ENCODE measurements at regions not wholly inside any gene's neighbourhood (a gene's known extent, or its start where the extent isn't known, plus 50 kb on each side); places are given as distances from the start of the nearest gene placed in this dataset.

DNA sequence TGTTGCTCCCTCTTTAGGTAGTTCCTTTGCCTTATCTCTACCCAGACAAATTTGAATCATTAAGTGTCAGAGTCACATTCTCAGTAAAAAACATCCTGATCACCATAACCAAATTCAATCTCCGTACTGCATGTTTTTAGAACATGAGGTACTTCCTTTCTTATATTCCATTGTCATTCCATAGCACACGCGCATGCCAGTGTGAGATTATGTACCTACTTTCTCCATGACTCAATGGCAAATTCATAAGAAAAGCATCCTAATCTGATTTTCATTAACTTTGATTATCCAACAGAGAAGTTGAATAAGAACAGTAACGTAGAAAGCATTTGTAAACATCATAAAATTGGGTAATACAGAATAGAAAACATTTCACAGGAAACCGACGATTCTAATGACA lies 1118.6 kb upstream of the CDH9 start:
- H3K4me3 Mint-ChIP-seq = no peak overlapping the region
- intact Hi-C loops (cut with micrococcal nuclease) = no loop called here
- H3K27me3 Mint-ChIP-seq = no peaks in the 10 kb centered on the region
- H3K27ac ChIP-seq (ENCODE audit: low read depth, low read length) = no peak overlapping the region
- CTCF ChIA-PET (ENCODE audit: partially characterized antibody) = no interaction called here
- H3K36me3 ChIP-seq (ENCODE audit: insufficient read depth, low read length) = no peaks in the 10 kb centered on the region
- H3K27ac Mint-ChIP-seq = no peak overlapping the region
- POLR2A ChIA-PET (ENCODE audit: partially characterized antibody) = no interaction called here
- H3K4me1 ChIP-seq (ENCODE audit: insufficient read depth, low read length) = no peaks in the 10 kb centered on the region
- no peaks in the 10 kb centered on the region for H3K27me3 ChIP-seq (ENCODE audit: insufficient read depth, low read length)
- no peak overlapping the region for H3K4me3 ChIP-seq (ENCODE audit: low read length in 2 of 2)
- H3K4me1 Mint-ChIP-seq = no peaks in the 10 kb centered on the region
- H3K9me3 Mint-ChIP-seq = peaks cover 2 to 27% (median 10%) of the 10 kb centered on the region in 8 donors
- H3K9me3 ChIP-seq (ENCODE audit: control insufficient read depth in 1 of 2, low read length in 2 of 2) = no peaks in the 10 kb centered on the region
- DNase-seq = no peak
- no peaks in the 10 kb centered on the region for H3K36me3 Mint-ChIP-seq

DNA sequence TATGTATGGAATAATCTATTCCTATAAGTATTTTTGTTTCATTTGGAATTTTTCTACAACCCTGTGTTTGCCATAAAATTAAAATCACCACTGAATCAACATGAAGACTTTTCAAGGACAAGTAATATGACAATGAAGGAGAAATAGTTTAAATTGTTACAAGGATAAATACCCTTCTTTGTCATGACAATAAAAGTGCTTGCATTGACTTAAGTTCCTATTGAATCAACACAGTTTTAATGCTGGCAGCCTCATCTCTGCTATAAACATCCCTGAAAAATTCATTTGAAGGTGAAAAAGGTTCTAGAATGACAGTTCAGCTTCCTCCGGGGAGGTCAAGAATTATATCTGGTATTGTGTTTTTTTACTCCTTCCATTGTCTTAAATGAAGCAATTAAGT lies 1105.1 kb upstream of the CDH9 start:
- ChIA-PET CTCF (ENCODE audit: partially characterized antibody) (no interaction called here), POLR2A (ENCODE audit: partially characterized antibody) (no interaction called here)
- H3K4me3 Mint-ChIP-seq = no peak overlapping the region
- H3K36me3 ChIP-seq (ENCODE audit: insufficient read depth, low read length) = no peaks in the 10 kb centered on the region
- no peaks in the 10 kb centered on the region for H3K36me3 Mint-ChIP-seq
- H3K27me3 Mint-ChIP-seq = no peaks in the 10 kb centered on the region
- intact Hi-C loops (cut with micrococcal nuclease) = no loop called here
- H3K4me1 ChIP-seq (ENCODE audit: insufficient read depth, low read length) = no peaks in the 10 kb centered on the region
- no peaks in the 10 kb centered on the region for H3K4me1 Mint-ChIP-seq
- H3K4me3 ChIP-seq (ENCODE audit: low read length in 2 of 2) = no peak overlapping the region
- no peaks in the 10 kb centered on the region for H3K9me3 ChIP-seq (ENCODE audit: control insufficient read depth in 1 of 2, low read length in 2 of 2)
- peaks cover 0 to 18% (median 12%) of the 10 kb centered on the region in 8 donors for H3K9me3 Mint-ChIP-seq
- H3K27ac Mint-ChIP-seq = no peak overlapping the region
- no peak overlapping the region for H3K27ac ChIP-seq (ENCODE audit: low read depth, low read length)
- DNase-seq = no peak
- H3K27me3 ChIP-seq (ENCODE audit: insufficient read depth, low read length) = no peaks in the 10 kb centered on the region

DNA sequence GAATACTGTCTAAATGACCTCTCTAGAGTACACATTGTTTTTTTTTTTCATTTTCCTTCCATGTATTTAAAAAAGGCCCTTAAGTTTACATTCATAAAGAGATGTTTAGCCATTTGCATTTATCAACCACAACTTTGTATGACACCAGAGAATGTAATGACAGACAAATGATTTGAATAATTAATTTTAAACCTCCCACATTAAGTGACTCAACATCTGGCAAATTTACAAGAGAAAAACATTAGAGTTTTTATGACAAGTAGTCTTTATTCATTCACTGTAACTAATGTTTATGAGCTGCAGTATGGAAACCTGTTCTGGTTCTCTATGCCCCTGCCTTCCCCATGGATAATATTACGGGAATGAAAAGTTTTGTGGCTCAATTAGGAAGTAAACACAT lies 1093.8 kb upstream of the CDH9 start:
- H3K9me3 ChIP-seq (ENCODE audit: control insufficient read depth in 1 of 2, low read length in 2 of 2) = no peaks in the 10 kb centered on the region
- H3K4me1 ChIP-seq (ENCODE audit: insufficient read depth, low read length) = no peaks in the 10 kb centered on the region
- ChIA-PET CTCF (ENCODE audit: partially characterized antibody) (no interaction called here), POLR2A (ENCODE audit: partially characterized antibody) (no interaction called here)
- Mint-ChIP-seq H3K4me1 (no peaks in the 10 kb centered on the region), H3K27ac (no peak overlapping the region), H3K27me3 (no peaks in the 10 kb centered on the region), H3K36me3 (no peaks in the 10 kb centered on the region), H3K4me3 (no peak overlapping the region), H3K9me3 (peaks cover 0 to 21% (median 9%) of the 10 kb centered on the region in 8 donors)
- H3K36me3 ChIP-seq (ENCODE audit: insufficient read depth, low read length) = no peaks in the 10 kb centered on the region
- intact Hi-C loops (cut with micrococcal nuclease) = no loop called here
- DNase-seq = no peak
- H3K4me3 ChIP-seq (ENCODE audit: low read length in 2 of 2) = no peak overlapping the region
- no peak overlapping the region for H3K27ac ChIP-seq (ENCODE audit: low read depth, low read length)
- no peaks in the 10 kb centered on the region for H3K27me3 ChIP-seq (ENCODE audit: insufficient read depth, low read length)

DNA sequence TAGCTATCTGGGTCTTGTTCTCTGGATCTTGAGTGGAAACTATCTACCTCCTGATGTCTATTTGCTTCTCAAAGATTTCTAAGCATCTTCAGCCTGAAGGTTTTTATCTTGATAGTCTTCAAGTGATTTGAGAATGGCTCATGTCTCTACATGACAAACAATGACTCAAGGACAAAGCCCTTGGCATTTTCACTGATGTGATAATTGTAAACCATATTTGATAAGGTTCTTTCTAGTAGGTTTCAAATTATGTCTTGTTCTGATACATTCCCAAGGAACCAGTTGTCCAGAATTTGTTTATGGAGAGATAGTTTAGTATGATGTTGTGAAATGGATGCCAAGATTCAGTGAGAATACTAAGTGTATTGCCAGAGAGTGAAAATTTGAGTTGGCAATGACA lies 1079.3 kb upstream of the CDH9 start:
- Histone ChIP-seq H3K4me3 (ENCODE audit: low read length in 2 of 2) (no peak overlapping the region), H3K4me1 (ENCODE audit: insufficient read depth, low read length) (no peaks in the 10 kb centered on the region), H3K27ac (ENCODE audit: low read depth, low read length) (no peak overlapping the region), H3K9me3 (ENCODE audit: control insufficient read depth in 1 of 2, low read length in 2 of 2) (no peaks in the 10 kb centered on the region), H3K36me3 (ENCODE audit: insufficient read depth, low read length) (no peaks in the 10 kb centered on the region), H3K27me3 (ENCODE audit: insufficient read depth, low read length) (no peaks in the 10 kb centered on the region)
- POLR2A ChIA-PET (ENCODE audit: partially characterized antibody) = no interaction called here
- Mint-ChIP-seq H3K9me3 (peaks cover 3 to 20% (median 12%) of the 10 kb centered on the region in 8 donors), H3K36me3 (no peaks in the 10 kb centered on the region), H3K27ac (no peak overlapping the region), H3K4me1 (no peaks in the 10 kb centered on the region), H3K27me3 (no peaks in the 10 kb centered on the region), H3K4me3 (no peak overlapping the region)
- CTCF ChIA-PET (ENCODE audit: partially characterized antibody) = no interaction called here
- intact Hi-C loops (cut with micrococcal nuclease) = no loop called here
- DNase-seq = no peak

DNA sequence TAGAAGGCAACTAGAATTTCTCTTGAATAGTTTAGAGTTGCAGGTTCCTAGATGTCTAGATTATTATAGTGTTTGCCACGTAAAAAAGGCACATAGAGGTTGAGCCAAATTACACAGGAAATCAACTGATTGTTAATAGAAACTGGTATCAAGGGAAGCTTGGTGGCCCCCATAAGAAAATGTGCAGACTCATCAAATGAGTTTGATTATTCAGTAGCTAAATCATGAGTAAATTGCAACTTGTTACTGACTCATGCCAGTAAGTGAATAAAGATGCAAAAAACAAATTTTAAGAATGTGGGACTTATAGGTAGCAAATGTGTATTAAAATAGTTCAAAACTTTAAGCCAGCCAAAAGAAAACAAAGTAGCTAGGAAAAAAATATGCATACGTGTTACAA lies 1078.9 kb upstream of the CDH9 start:
- Histone ChIP-seq H3K36me3 (ENCODE audit: insufficient read depth, low read length) (no peaks in the 10 kb centered on the region), H3K9me3 (ENCODE audit: control insufficient read depth in 1 of 2, low read length in 2 of 2) (no peaks in the 10 kb centered on the region), H3K27me3 (ENCODE audit: insufficient read depth, low read length) (no peaks in the 10 kb centered on the region), H3K4me3 (ENCODE audit: low read length in 2 of 2) (no peak overlapping the region), H3K27ac (ENCODE audit: low read depth, low read length) (no peak overlapping the region), H3K4me1 (ENCODE audit: insufficient read depth, low read length) (no peaks in the 10 kb centered on the region)
- no peaks in the 10 kb centered on the region for H3K27me3 Mint-ChIP-seq
- ChIA-PET POLR2A (ENCODE audit: partially characterized antibody) (no interaction called here), CTCF (ENCODE audit: partially characterized antibody) (no interaction called here)
- H3K27ac Mint-ChIP-seq = no peak overlapping the region
- no peaks in the 10 kb centered on the region for H3K4me1 Mint-ChIP-seq
- H3K4me3 Mint-ChIP-seq = no peak overlapping the region
- no peak for DNase-seq
- H3K9me3 Mint-ChIP-seq = peaks cover 3 to 20% (median 12%) of the 10 kb centered on the region in 8 donors
- H3K36me3 Mint-ChIP-seq = no peaks in the 10 kb centered on the region
- intact Hi-C loops (cut with micrococcal nuclease) = no loop called here

DNA sequence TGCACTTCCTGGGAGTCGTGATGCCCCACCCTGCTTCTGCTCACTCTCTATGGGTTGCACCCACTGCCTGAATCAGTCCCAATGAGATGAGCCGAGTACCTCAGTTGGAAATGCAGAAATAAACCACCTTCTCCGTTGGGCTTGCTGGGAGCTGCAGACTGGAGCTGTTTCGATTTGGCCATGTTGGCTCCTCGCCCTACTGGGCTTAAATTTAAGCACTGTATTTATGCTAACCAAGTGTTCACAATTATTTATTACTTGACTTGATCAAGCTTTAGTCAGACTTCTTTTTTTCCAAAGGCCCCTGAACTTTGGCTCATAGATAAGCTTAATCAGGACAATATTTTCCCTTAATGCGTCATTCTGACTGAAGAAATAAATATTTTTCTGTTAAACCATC lies 1072.4 kb upstream of the CDH9 start:
- Mint-ChIP-seq H3K36me3 (no peaks in the 10 kb centered on the region), H3K4me1 (no peaks in the 10 kb centered on the region), H3K9me3 (peaks cover under 1 to 12% (median 5%) of the 10 kb centered on the region in 8 donors), H3K4me3 (no peak overlapping the region), H3K27me3 (no peaks in the 10 kb centered on the region), H3K27ac (no peak overlapping the region)
- Histone ChIP-seq H3K27me3 (ENCODE audit: insufficient read depth, low read length) (no peaks in the 10 kb centered on the region), H3K4me1 (ENCODE audit: insufficient read depth, low read length) (no peaks in the 10 kb centered on the region), H3K27ac (ENCODE audit: low read depth, low read length) (no peak overlapping the region), H3K9me3 (ENCODE audit: control insufficient read depth in 1 of 2, low read length in 2 of 2) (no peaks in the 10 kb centered on the region), H3K4me3 (ENCODE audit: low read length in 2 of 2) (no peak overlapping the region), H3K36me3 (ENCODE audit: insufficient read depth, low read length) (no peaks in the 10 kb centered on the region)
- POLR2A ChIA-PET (ENCODE audit: partially characterized antibody) = no interaction called here
- DNase-seq = no peak
- intact Hi-C loops (cut with micrococcal nuclease) = no loop called here
- CTCF ChIA-PET (ENCODE audit: partially characterized antibody) = no interaction called here

DNA sequence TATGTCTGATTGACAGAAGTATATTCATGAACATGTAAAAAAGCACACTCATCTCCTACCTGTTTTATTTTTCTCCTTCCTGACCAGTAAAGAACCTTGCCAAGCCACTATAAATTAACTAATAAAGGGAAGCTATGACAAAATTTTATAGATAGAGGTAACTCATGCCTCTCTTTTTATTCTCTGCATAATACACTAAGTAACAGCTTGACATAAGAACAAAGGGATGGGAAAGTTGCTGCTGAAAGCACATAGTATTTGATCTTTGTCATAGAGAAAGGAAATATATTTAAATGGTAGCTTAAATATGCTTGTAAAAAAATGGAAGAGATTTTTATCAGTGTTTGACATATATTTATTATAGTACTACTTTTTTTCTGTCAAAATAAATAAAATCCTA lies 1065.7 kb upstream of the CDH9 start:
- POLR2A ChIA-PET (ENCODE audit: partially characterized antibody) = no interaction called here
- DNase-seq = no peak
- H3K27me3 Mint-ChIP-seq = no peaks in the 10 kb centered on the region

DNA sequence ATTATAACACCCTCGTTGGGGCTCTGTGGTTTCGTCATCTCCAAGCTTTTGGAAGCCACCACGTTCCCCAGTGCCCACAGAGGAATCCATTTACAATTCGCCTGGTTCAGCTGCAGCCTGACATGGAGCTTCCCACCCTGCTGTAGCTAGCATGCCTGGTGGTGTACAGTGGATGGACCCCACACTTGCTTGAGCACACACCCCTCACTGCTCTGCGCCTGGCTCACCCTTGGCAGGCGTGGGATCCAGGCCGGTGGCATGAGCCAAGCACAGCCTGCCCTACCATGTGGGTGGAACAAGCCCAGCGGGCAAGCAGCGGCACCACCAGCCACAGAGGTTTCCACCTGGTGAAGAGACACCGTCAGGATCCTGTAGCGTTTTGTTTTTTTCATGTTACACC lies 1045.7 kb upstream of the CDH9 start:
- H3K27me3 ChIP-seq (ENCODE audit: insufficient read depth, low read length) = no peaks in the 10 kb centered on the region
- H3K9me3 ChIP-seq (ENCODE audit: control insufficient read depth in 1 of 2, low read length in 2 of 2) = no peaks in the 10 kb centered on the region
- Mint-ChIP-seq H3K27me3 (no peaks in the 10 kb centered on the region), H3K36me3 (no peaks in the 10 kb centered on the region), H3K4me1 (no peaks in the 10 kb centered on the region), H3K4me3 (no peak overlapping the region), H3K9me3 (peaks cover 0 to 17% (median 6%) of the 10 kb centered on the region in 8 donors), H3K27ac (no peak overlapping the region)
- H3K4me1 ChIP-seq (ENCODE audit: insufficient read depth, low read length) = no peaks in the 10 kb centered on the region
- ChIA-PET POLR2A (ENCODE audit: partially characterized antibody) (interaction anchor here (0.6 kb wide), 1 partner anchor 1060 kb away, joined by 3 read pairs; no protein-coding TSS in a partner anchor), CTCF (ENCODE audit: partially characterized antibody) (no interaction called here)
- H3K4me3 ChIP-seq (ENCODE audit: low read length in 2 of 2) = no peak overlapping the region
- H3K27ac ChIP-seq (ENCODE audit: low read depth, low read length) = no peak overlapping the region
- intact Hi-C loops (cut with micrococcal nuclease) = no loop called here
- DNase-seq = no peak
- H3K36me3 ChIP-seq (ENCODE audit: insufficient read depth, low read length) = no peaks in the 10 kb centered on the region

More for the DNA sequence above, 1065.7 kb upstream of the CDH9 start:
- no peaks in the 10 kb centered on the region for H3K36me3 ChIP-seq (ENCODE audit: insufficient read depth, low read length)
- no peak overlapping the region for H3K4me3 Mint-ChIP-seq
- H3K9me3 Mint-ChIP-seq = peaks cover 0 to 14% (median 3%) of the 10 kb centered on the region in 8 donors
- H3K27me3 ChIP-seq (ENCODE audit: insufficient read depth, low read length) = no peaks in the 10 kb centered on the region
- CTCF ChIA-PET (ENCODE audit: partially characterized antibody) = no interaction called here
- H3K36me3 Mint-ChIP-seq = no peaks in the 10 kb centered on the region
- H3K9me3 ChIP-seq (ENCODE audit: control insufficient read depth in 1 of 2, low read length in 2 of 2) = no peaks in the 10 kb centered on the region
- intact Hi-C loops (cut with micrococcal nuclease) = no loop called here
- H3K27ac ChIP-seq (ENCODE audit: low read depth, low read length) = no peak overlapping the region
- no peaks in the 10 kb centered on the region for H3K4me1 Mint-ChIP-seq
- H3K27ac Mint-ChIP-seq = no peak overlapping the region
- H3K4me3 ChIP-seq (ENCODE audit: low read length in 2 of 2) = no peak overlapping the region
- no peaks in the 10 kb centered on the region for H3K4me1 ChIP-seq (ENCODE audit: insufficient read depth, low read length)

All from CD4-positive, alpha-beta memory T cell (primary cell).